Esophagus muscularis mucosa (tissue), 4 donors: ENCODE measurements at regions not wholly inside any gene's neighbourhood (a gene's known extent, or its start where the extent isn't known, plus 50 kb on each side); places are given as distances from the start of the nearest gene placed in this dataset.

Source experiments
- CTCF ChIP-seq, 3 experiments: fragments of 200-600 bp in 2 of 3; fragments of 450-650 bp in 1 of 3; sonication (generic) in 2 of 3; IDR thresholded peaks; one replicate each; pipeline ENCODE4 v1.5.1; 2017 to 2019; ENCODE audit warnings: antibody characterized with exemption in 3 of 3, mild to moderate bottlenecking in 2 of 3, moderate library complexity in 1 of 3
- EP300 ChIP-seq: sonication (generic); formaldehyde crosslinking; IDR thresholded peaks from one replicate; pipeline ENCODE4 v1.6.1; 2017; ENCODE audit warnings: antibody characterized with exemption
- POLR2A ChIP-seq: fragments of 450-650 bp; IDR thresholded peaks from one replicate; pipeline ENCODE4 v1.6.1; 2017; ENCODE audit warnings: antibody characterized with exemption, moderate library complexity, mild to moderate bottlenecking, low read depth
- POLR2AphosphoS5 ChIP-seq, 2 donors: sonication (generic); formaldehyde crosslinking; IDR thresholded peaks; one replicate each; pipeline ENCODE4 v1.6.1; 2017; ENCODE audit warnings: antibody characterized with exemption in 2 of 2

DNA sequence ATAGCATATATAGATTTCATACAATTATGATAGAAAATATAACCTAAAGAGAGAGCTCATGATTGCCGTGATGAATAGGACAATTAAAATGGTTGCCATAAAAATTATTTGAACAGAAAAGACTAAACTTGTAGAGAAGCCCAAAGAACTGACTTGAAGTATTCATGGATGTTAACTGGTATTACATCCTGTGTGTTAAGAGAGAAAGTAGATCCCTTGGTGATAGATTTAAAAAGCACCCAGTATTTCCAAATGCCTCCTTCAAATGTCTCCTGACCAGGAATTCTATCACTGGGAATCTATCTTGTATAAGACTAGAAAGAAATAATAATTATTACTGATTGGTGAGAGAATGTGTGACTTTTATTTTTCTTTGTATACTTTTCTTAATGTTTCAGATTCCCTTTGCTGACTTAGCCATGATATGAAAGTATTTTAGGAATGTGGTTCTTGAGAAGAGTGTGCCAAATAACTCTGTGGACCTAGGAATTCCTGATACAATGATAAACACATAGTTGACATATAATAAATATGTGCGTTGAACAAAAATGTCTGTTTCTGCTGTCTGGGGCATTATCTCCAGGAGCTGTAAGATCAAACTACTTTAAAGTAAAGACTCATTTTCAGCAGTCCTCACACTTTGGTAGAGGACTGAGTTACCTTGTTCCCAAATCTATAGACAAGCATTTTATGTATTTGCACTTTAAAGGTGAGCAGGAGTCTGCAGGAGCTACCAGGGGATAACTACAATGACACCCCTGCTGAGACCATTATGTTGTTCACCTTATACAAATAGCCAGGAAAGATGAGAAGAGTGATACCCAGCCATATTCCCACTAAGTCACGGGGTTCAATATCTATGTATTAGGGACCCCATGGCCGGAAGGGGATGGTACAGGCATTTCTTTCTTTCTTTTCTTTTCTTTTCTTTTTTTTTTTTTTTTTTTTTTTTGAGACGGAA, 211.1 kb upstream of the TLE4 start:
- TF ChIP-seq CTCF (IDR thresholded peaks at IDR 0.05) (no peak), POLR2A (no peak), EP300 (no peak), POLR2AphosphoS5 (IDR thresholded peaks at IDR 0.05) (no peak)
